ENCODE measurements at regions not wholly inside any gene's neighbourhood (a gene's known extent, or its start where the extent isn't known, plus 50 kb on each side); places are given as distances from the start of the nearest gene placed in this dataset.
"Not testable (repeated sequence)": the region's sequence is repeated elsewhere in the genome, so short reads cannot be mapped to it uniquely, and the experiment has no call there.

DNA sequence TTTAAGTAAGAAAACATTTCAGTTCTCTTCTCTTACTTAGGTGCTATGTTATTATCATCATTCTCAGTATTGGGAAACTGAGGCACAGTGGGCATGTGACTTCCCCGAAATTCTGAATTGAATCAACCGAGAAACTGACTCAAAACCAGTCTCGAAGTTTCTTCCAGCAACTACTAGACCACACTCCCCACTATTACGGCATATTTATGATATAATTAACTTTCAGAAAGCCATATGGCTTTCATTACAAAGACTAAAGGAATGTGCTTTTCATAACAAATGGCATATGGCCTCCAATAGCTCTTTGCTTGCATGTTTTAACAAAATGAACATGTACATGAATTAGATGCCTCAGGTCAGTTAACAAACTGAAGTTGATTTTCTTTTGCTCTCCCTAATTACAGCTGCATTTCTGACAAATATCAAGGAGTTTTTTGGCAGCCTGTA lies 182.9 kb upstream of the SLC38A2 start:
- ATAC-seq (no peak), DNase-seq (no peak)
- Mint-ChIP-seq H3K4me3 (no peak overlapping the region), H3K27ac (no peak overlapping the region), H3K9me3 (ENCODE audit: low read depth) (peaks cover 2% of the 10 kb centered on the region), H3K27me3 (no peaks in the 10 kb centered on the region), H3K36me3 (peaks cover 20% of the 10 kb centered on the region), H3K4me1 (peaks cover 14% of the 10 kb centered on the region)
- CTCF ChIA-PET: no interaction called here

- H3K4me1 Mint-ChIP-seq: peaks cover 23% of the 10 kb centered on the region
- H3K27me3 Mint-ChIP-seq: no peaks in the 10 kb centered on the region
- peaks cover 27% of the 10 kb centered on the region for H3K36me3 Mint-ChIP-seq
- no peak overlapping the region for H3K4me3 Mint-ChIP-seq
- DNase-seq: no peak
- peaks cover 2% of the 10 kb centered on the region for H3K9me3 Mint-ChIP-seq (ENCODE audit: low read depth)
- CTCF ChIA-PET: no interaction called here
- no peak overlapping the region for H3K27ac Mint-ChIP-seq
- no peak for ATAC-seq
Measured at GRCh38 chr12:46554460-46554859, 181.9 kb upstream of the SLC38A2 start.

- peaks cover 27% of the 10 kb centered on the region for H3K36me3 Mint-ChIP-seq
- no peak for ATAC-seq
- peaks cover 29% of the 10 kb centered on the region for H3K4me1 Mint-ChIP-seq
Measured at GRCh38 chr12:46553911-46554310, 181.3 kb upstream of the SLC38A2 start.

DNA sequence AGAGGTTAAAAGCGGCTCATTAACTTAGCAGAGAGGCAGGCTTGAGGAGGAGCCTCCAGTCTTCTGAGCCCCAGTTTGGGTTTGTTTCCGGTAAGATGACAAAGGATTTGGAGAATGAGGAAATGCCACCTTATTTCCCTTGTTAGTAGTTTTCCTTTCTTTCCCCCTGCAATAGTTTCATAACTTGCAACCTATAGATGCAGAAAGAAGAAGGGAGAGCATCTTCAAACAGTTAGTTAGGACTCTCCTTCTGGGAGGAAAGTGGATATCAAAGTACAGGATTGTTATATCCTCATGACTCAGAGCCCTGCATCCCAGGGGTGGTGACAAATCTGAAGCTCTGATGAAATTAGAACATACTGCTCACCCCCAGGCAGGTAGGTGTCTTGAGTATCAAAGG lies 180.7 kb upstream of the SLC38A2 start:
- CTCF ChIA-PET: no interaction called here
- H3K36me3 Mint-ChIP-seq: peaks cover 32% of the 10 kb centered on the region
- ATAC-seq: no peak
- peaks cover 2% of the 10 kb centered on the region for H3K9me3 Mint-ChIP-seq (ENCODE audit: low read depth)
- H3K27me3 Mint-ChIP-seq: no peaks in the 10 kb centered on the region
- no peak overlapping the region for H3K27ac Mint-ChIP-seq
- peaks cover 35% of the 10 kb centered on the region for H3K4me1 Mint-ChIP-seq
- DNase-seq: no peak
- no peak overlapping the region for H3K4me3 Mint-ChIP-seq

More at GRCh38 chr12:46553911-46554310, 181.3 kb upstream of the SLC38A2 start:
- Mint-ChIP-seq H3K4me3 (no peak overlapping the region), H3K27me3 (no peaks in the 10 kb centered on the region), H3K27ac (no peak overlapping the region), H3K9me3 (ENCODE audit: low read depth) (peaks cover 2% of the 10 kb centered on the region)
- CTCF ChIA-PET: no interaction called here
- DNase-seq: no peak

DNA sequence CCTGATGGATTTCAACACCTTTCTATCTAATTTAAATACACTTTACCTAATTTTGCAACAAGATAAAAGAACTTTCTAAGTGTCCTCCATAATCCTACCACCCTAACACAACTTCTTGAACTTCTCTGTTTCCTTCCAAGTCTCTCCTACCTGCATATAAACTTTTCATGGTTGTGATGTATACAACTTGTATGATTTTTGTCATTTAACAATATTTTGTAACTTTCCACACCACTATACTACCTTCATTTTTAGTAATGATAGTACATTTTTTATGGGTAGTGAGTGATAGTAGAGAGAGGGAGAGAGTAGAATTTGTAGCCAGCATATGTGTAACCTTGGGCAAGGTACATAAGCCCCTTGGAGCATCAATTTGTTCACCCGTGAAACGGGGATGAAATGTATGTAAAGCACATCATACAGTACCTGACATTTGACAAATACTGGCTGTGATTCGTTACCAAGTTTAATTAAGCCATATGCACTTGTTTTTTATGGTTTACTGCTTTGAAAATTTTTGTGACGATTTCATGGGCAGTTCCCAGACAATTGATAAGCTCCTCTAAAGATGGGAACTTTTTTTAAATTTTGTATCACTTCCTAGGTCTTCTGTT lies 177.8 kb upstream of the SLC38A2 start:
- no peak for ATAC-seq
- no peaks in the 10 kb centered on the region for H3K27me3 Mint-ChIP-seq

DNA sequence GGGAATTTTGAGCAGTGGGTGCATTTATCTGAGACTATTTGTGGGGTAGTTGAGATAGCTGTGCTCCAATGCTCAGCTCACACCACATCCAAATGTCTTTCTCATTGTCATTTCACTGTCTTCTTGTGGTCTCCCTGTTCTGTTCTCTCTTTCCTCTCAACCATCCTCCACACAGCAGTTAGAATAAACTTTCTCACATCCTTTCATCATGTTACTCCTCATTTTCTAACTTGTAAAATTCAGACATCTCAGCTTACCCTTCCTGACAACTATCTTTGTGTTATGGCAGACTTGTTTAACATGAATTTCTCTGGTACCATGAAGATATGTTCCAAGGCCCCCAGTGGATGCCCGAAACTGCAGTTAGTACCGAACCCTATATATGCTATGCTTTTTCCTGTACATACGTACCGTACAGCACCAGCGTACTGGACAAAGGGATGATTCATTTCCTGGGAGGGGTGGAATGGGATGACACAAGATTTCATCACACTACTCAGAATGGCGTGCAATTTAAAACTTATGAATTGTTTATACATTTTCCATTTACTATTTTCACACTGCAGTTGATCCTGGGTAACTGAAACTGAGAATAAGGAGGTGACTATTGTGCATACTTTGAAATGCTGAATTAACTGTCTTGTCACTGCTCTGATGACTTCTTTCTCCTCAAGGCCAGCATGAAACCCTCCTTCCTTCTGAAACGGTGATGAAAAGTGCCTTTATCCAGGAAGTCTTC lies 177.1 kb upstream of the SLC38A2 start:
- CTCF ChIA-PET: interaction anchor here (0.7 to 1.5 kb wide), 5 partner anchors 26 to 1314 kb away, joined by 3 read pairs; no protein-coding TSS in a partner anchor
- H3K27ac Mint-ChIP-seq: peak overlapping the region; percentile 92
- peaks cover 2% of the 10 kb centered on the region for H3K9me3 Mint-ChIP-seq (ENCODE audit: low read depth)
- H3K36me3 Mint-ChIP-seq: peaks cover 36% of the 10 kb centered on the region
- ATAC-seq: peak; percentile 81
- H3K27me3 Mint-ChIP-seq: no peaks in the 10 kb centered on the region
- peak overlapping the region; percentile 55 for H3K4me3 Mint-ChIP-seq
- peak; percentile 67 for DNase-seq
- H3K4me1 Mint-ChIP-seq: peaks cover 56% of the 10 kb centered on the region

More for the DNA sequence above, 177.8 kb upstream of the SLC38A2 start:
- CTCF ChIA-PET: no interaction called here
- Mint-ChIP-seq H3K36me3 (peaks cover 40% of the 10 kb centered on the region), H3K4me1 (peaks cover 59% of the 10 kb centered on the region), H3K4me3 (peak overlapping the region; percentile 55), H3K27ac (peak overlapping the region; percentile 92), H3K9me3 (ENCODE audit: low read depth) (peaks cover 4% of the 10 kb centered on the region)
- DNase-seq: no peak

GRCh38 chr12:46548605-46549071 lies 176.1 kb upstream of the SLC38A2 start:
- CTCF ChIA-PET: interaction anchor here (0.9 to 1.5 kb wide), 3 partner anchors 32 to 116 kb away, joined by 3 read pairs; no protein-coding TSS in a partner anchor

DNA sequence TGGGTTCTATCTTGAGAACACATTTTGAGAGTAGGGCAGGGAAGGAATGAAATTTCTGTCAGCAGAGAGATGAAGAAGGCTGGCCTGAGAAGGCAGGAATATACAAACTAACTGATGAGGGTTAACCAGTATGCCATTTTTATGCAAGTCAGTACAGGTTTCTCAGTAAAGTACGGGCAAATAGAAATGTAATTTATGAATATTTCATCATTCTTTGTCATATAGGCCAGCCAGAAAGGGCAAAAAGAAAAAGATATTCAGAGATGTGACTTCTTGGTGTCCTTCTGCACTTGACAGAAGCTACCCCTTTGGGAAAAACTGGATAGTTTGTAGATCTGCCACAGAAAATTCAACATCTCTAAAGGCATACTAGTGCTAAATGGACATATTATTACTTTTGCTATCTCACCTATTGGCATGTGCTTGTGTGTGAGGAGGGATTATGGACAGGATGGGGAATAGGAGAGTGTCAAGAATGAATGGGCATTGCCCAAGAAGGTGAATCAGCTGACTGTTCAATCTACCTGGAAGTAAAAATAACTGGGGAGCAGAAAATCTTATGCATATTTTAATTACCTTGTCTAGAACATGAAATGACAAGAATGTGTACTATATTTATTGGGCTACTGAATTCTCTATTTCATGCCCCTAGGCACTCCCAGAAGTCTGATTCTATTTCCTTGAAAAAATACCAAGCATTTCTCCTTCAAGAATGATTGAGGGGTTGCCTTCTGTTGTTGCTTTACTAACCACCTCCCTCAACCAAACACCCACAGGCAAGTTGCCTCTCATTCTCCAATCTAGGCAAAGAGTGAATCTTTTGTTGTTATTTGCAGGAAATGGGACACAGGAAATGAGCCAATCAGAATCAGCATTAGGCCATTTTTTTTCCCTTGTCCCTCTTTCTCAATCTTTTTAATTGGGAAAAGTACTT lies 175.1 kb upstream of the SLC38A2 start:
- Mint-ChIP-seq H3K36me3 (peaks cover 41% of the 10 kb centered on the region), H3K27ac (peak overlapping the region; percentile 87), H3K9me3 (ENCODE audit: low read depth) (peaks cover 2% of the 10 kb centered on the region), H3K4me1 (peaks cover 56% of the 10 kb centered on the region), H3K27me3 (no peaks in the 10 kb centered on the region), H3K4me3 (no peak overlapping the region)
- ATAC-seq (no peak), DNase-seq (no peak)
- CTCF ChIA-PET: interaction anchor here (0.9 to 2.2 kb wide), 7 partner anchors 9 to 164 kb away, joined by 3 to 9 read pairs (median 3); no protein-coding TSS in a partner anchor

More at GRCh38 chr12:46548605-46549071, 176.1 kb upstream of the SLC38A2 start:
- Mint-ChIP-seq H3K36me3 (peaks cover 39% of the 10 kb centered on the region), H3K4me3 (no peak overlapping the region), H3K27ac (peak overlapping the region; percentile 92), H3K4me1 (peaks cover 56% of the 10 kb centered on the region), H3K9me3 (ENCODE audit: low read depth) (peaks cover 2% of the 10 kb centered on the region), H3K27me3 (no peaks in the 10 kb centered on the region)
- no peak for ATAC-seq
- no peak for DNase-seq

DNA sequence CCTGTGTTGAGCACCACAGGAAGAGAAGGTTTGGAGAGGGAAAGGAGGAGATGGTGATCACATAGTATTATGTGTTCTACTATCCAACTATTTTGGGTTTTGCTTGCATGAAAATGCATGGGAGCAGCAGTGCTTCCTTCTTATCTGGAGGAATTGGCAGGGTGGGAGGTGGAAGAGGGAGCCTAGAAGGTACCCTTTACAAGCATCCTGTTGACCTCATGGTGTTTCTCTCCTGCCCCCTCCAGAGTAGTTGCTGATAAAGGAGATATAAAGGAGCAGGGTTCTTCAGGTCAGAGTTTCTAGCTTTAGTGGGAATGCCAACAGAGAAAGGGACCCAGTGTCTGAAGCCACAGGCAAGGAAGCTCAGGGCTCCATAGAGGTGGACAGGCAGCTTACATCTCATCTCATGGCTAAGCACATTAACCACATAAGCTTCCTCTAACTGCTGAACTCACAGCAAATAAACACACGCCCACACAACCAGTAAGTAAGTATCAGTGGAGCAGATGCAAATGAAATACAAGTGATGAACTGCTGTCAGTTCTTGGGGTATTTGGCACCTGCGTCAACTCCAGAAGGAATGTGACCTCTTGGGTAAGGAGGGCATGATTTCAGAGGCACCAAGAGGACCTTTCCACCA lies 174.2 kb upstream of the SLC38A2 start:
- Mint-ChIP-seq H3K27me3 (no peaks in the 10 kb centered on the region), H3K36me3 (peaks cover 42% of the 10 kb centered on the region), H3K9me3 (ENCODE audit: low read depth) (peaks cover 2% of the 10 kb centered on the region), H3K27ac (peak overlapping the region; percentile 87), H3K4me1 (peaks cover 56% of the 10 kb centered on the region), H3K4me3 (peak overlapping the region; percentile 6)
- CTCF ChIA-PET: interaction anchor here (0.9 to 2.2 kb wide), 6 partner anchors 8 to 163 kb away, joined by 3 to 9 read pairs (median 4); no protein-coding TSS in a partner anchor
- peak; percentile 79 for ATAC-seq
- peak; percentile 57 for DNase-seq

GRCh38 chr12:46543378-46543795 lies 170.8 kb upstream of the SLC38A2 start:
- H3K27me3 Mint-ChIP-seq; DNase-seq; CTCF ChIA-PET; H3K27ac Mint-ChIP-seq; H3K9me3 Mint-ChIP-seq (ENCODE audit: low read depth); ATAC-seq; H3K4me3 Mint-ChIP-seq: not testable (repeated sequence)
- Mint-ChIP-seq H3K36me3 (peaks cover 35% of the 10 kb centered on the region), H3K4me1 (peaks cover 27% of the 10 kb centered on the region)

DNA sequence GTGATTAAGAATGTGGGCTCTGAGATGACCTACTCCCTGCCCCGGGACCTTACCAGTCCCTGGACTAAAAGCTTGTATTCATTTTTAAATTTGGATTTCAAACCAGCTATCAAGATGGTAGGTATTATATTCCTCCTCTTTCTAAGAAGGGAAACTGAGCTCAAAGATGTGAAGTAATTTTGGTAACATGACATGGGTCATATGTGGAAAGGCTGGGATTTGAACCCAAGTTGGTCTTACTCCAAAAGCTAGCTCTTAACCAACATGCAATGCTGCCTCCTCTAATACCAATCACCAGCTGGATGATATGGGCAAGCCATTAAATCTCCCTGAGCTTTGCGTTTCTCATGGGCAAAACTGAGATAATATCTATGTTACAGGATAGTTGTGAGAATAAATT lies 166.4 kb upstream of the SLC38A2 start:
- no peak overlapping the region for H3K27ac Mint-ChIP-seq
- ATAC-seq: no peak
- CTCF ChIA-PET: interaction anchor here (1.0 kb wide), 1 partner anchor 8 kb away, joined by 3 read pairs; no protein-coding TSS in a partner anchor

DNA sequence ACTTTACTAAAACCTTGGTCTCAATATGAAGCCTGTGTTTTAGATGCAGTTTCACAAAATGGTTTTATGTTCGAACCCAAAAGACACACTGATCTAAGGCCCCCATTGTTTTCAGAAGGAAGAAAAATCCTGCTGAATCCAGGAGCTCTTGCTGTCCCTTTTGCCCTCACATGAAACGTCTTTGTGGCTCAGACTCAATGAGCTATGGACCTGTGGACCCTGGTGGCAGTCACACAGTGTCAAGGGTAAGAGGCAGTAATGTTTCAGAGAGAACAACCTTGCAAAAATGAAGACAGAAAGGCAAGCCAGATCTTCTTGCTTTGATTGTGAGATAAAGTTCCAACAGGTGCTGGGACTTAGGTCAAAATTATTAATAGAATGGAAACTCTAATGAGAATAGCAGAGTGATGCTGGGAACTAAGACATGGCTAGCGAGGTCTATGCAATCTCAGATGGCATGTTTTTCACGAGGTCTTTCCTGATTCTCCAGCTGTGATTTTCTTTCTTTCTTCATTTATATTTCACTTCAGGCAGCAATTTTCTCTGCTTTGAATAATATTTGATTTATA lies 164.9 kb upstream of the SLC38A2 start:
- Mint-ChIP-seq H3K27me3 (no peaks in the 10 kb centered on the region), H3K4me3 (no peak overlapping the region), H3K9me3 (ENCODE audit: low read depth) (no peaks in the 10 kb centered on the region), H3K27ac (no peak overlapping the region), H3K4me1 (no peaks in the 10 kb centered on the region), H3K36me3 (peaks cover 11% of the 10 kb centered on the region)
- no peak for ATAC-seq
- CTCF ChIA-PET: no interaction called here
- DNase-seq: no peak

More for the DNA sequence above, 166.4 kb upstream of the SLC38A2 start:
- no peaks in the 10 kb centered on the region for H3K27me3 Mint-ChIP-seq
- no peak for DNase-seq
- H3K36me3 Mint-ChIP-seq: peaks cover 16% of the 10 kb centered on the region
- no peaks in the 10 kb centered on the region for H3K4me1 Mint-ChIP-seq
- no peaks in the 10 kb centered on the region for H3K9me3 Mint-ChIP-seq (ENCODE audit: low read depth)
- H3K4me3 Mint-ChIP-seq: no peak overlapping the region
